MCF 10A (cell line): ENCODE measurements at regions not wholly inside any gene's neighbourhood (a gene's known extent, or its start where the extent isn't known, plus 50 kb on each side); places are given as distances from the start of the nearest gene placed in this dataset.
"Not testable (repeated sequence)": the region's sequence is repeated elsewhere in the genome, so short reads cannot be mapped to it uniquely, and the experiment has no call there.

Experiments
- BruUV-seq: library from RNA; stranded (reverse); fragments of 400-500 nt; replicated peaks from 2 replicates; lab custom pipeline; 2021; lab: Mats Ljungman, UMichigan
- CTCF ChIA-PET: fragments of 300-600 bp; sonication (Branson Sonifier 250); formaldehyde crosslinking; extraction: SDS; loops from one replicate; lab custom pipeline; 2021; ENCODE audit warnings: antibody characterized with exemption, inconsistent platforms; lab: Yijun Ruan, JAX
- POLR2A ChIA-PET: fragments of 300-600, 350-650 bp; sonication (Branson Sonifier 250); formaldehyde crosslinking; extraction: SDS; loops from one replicate; lab custom pipeline; 2020; ENCODE audit warnings: antibody characterized with exemption, inconsistent platforms; lab: Yijun Ruan, JAX
- DNase-seq: peaks from one replicate; pipeline ENCODE4 v3.0.0-alpha.2; 2018; ENCODE audit not compliant: unreplicated experiment
- H3K27ac Mint-ChIP-seq: one replicate; pipeline ENCODE4 v1.8.0; 2022; ENCODE audit warnings: mild to moderate bottlenecking, low read depth, mixed read lengths; ENCODE audit not compliant: unreplicated experiment
- H3K27me3 Mint-ChIP-seq: one replicate; pipeline ENCODE4 v1.8.0; 2022; ENCODE audit warnings: mixed read lengths; ENCODE audit not compliant: insufficient read depth, unreplicated experiment
- H3K36me3 Mint-ChIP-seq: one replicate; pipeline ENCODE4 v1.8.0; 2022; ENCODE audit warnings: mild to moderate bottlenecking, moderate library complexity, mixed read lengths; ENCODE audit not compliant: insufficient read depth, unreplicated experiment
- H3K4me1 Mint-ChIP-seq: one replicate; pipeline ENCODE4 v1.8.0; 2022; ENCODE audit warnings: mixed read lengths; ENCODE audit not compliant: insufficient read depth, unreplicated experiment
- H3K4me3 Mint-ChIP-seq: one replicate; pipeline ENCODE4 v1.8.0; 2022; ENCODE audit warnings: mild to moderate bottlenecking, moderate library complexity, mixed read lengths; ENCODE audit not compliant: unreplicated experiment
- H3K9me3 Mint-ChIP-seq: one replicate; pipeline ENCODE4 v1.8.0; 2022; ENCODE audit warnings: mixed read lengths; ENCODE audit not compliant: unreplicated experiment
- CTCF ChIP-seq: fragments of 200-600 bp; IDR thresholded peaks from one replicate; pipeline ENCODE4 v1.8.0; 2022; ENCODE audit warnings: antibody characterized with exemption, mild to moderate bottlenecking; ENCODE audit not compliant: unreplicated experiment
- intact Hi-C: fragments of 100-400 bp; cut with micrococcal nuclease; formaldehyde crosslinking; loops from 2 replicates; pipeline ENCODE4 v1.14.1; 2022

- H3K9me3 Mint-ChIP-seq, H3K4me3 Mint-ChIP-seq, BruUV-seq, intact Hi-C loops, CTCF ChIA-PET, H3K27me3 Mint-ChIP-seq, POLR2A ChIA-PET, H3K4me1 Mint-ChIP-seq, DNase-seq, H3K27ac Mint-ChIP-seq, H3K36me3 Mint-ChIP-seq: not testable (repeated sequence)
These were observed 190.6 kb downstream of the LIPI start for GRCh38 chr21:14020108-14020507.

- DNase-seq, H3K9me3 Mint-ChIP-seq, H3K4me1 Mint-ChIP-seq, H3K4me3 Mint-ChIP-seq, CTCF ChIA-PET, BruUV-seq, H3K27ac Mint-ChIP-seq, H3K27me3 Mint-ChIP-seq, POLR2A ChIA-PET, H3K36me3 Mint-ChIP-seq, intact Hi-C loops: not testable (repeated sequence)
These were observed 194.9 kb downstream of the LIPI start for GRCh38 chr21:14015841-14016240.

- DNase-seq, intact Hi-C loops, H3K4me3 Mint-ChIP-seq, POLR2A ChIA-PET, H3K4me1 Mint-ChIP-seq, H3K36me3 Mint-ChIP-seq, H3K27ac Mint-ChIP-seq, BruUV-seq, H3K27me3 Mint-ChIP-seq, H3K9me3 Mint-ChIP-seq: not testable (repeated sequence)
- CTCF ChIA-PET, result interaction anchor here (0.6 kb wide), 1 partner anchor 166 kb away, joined by 3 read pairs; no protein-coding TSS in a partner anchor
These were observed 196.9 kb downstream of the LIPI start for GRCh38 chr21:14013623-14014498.

GRCh38 chr21:14013056-14013603, 197.6 kb downstream of the LIPI start:
- H3K4me1 Mint-ChIP-seq, result no peaks in the 10 kb centered on the region
- intact Hi-C loops, result no loop called here
- TF ChIP-seq CTCF, result no peak
- ChIA-PET CTCF (no interaction called here), POLR2A (no interaction called here)
- H3K4me3 Mint-ChIP-seq, result no peak overlapping the region
- DNase-seq, result no peak
- no peaks in the 10 kb centered on the region for H3K27me3 Mint-ChIP-seq
- BruUV-seq, result no TSS peak
- H3K9me3 Mint-ChIP-seq, result no peaks in the 10 kb centered on the region
- no peak overlapping the region for H3K27ac Mint-ChIP-seq
- H3K36me3 Mint-ChIP-seq, result no peaks in the 10 kb centered on the region

- H3K27ac Mint-ChIP-seq, result no peak overlapping the region
- POLR2A ChIA-PET, result no interaction called here
- no peak for DNase-seq
- intact Hi-C loops, result no loop called here
- no peak overlapping the region for H3K4me3 Mint-ChIP-seq
- no peaks in the 10 kb centered on the region for H3K36me3 Mint-ChIP-seq
- H3K27me3 Mint-ChIP-seq, result no peaks in the 10 kb centered on the region
- no TSS peak for BruUV-seq
- CTCF ChIA-PET, result no interaction called here
- H3K4me1 Mint-ChIP-seq, result no peaks in the 10 kb centered on the region
- H3K9me3 Mint-ChIP-seq, result no peaks in the 10 kb centered on the region
- no peak for TF ChIP-seq CTCF
These were observed 198.3 kb downstream of the LIPI start for GRCh38 chr21:14012409-14012808.

- H3K4me1 Mint-ChIP-seq, H3K9me3 Mint-ChIP-seq, intact Hi-C loops, POLR2A ChIA-PET, DNase-seq, BruUV-seq, H3K27ac Mint-ChIP-seq, H3K27me3 Mint-ChIP-seq, H3K4me3 Mint-ChIP-seq, H3K36me3 Mint-ChIP-seq, CTCF ChIA-PET: not testable (repeated sequence)
These were observed 199.0 kb downstream of the LIPI start for GRCh38 chr21:14011751-14012150.

- H3K36me3 Mint-ChIP-seq, H3K27ac Mint-ChIP-seq, H3K27me3 Mint-ChIP-seq, H3K9me3 Mint-ChIP-seq, intact Hi-C loops, POLR2A ChIA-PET, DNase-seq, CTCF ChIA-PET, BruUV-seq, H3K4me1 Mint-ChIP-seq, H3K4me3 Mint-ChIP-seq: not testable (repeated sequence)
These were observed 199.6 kb downstream of the LIPI start for GRCh38 chr21:14011149-14011548.
